ENCODE measurements at regions not wholly inside any gene's neighbourhood (a gene's known extent, or its start where the extent isn't known, plus 50 kb on each side); places are given as distances from the start of the nearest gene placed in this dataset.
"Not testable (repeated sequence)": the region's sequence is repeated elsewhere in the genome, so short reads cannot be mapped to it uniquely, and the experiment has no call there.

DNA sequence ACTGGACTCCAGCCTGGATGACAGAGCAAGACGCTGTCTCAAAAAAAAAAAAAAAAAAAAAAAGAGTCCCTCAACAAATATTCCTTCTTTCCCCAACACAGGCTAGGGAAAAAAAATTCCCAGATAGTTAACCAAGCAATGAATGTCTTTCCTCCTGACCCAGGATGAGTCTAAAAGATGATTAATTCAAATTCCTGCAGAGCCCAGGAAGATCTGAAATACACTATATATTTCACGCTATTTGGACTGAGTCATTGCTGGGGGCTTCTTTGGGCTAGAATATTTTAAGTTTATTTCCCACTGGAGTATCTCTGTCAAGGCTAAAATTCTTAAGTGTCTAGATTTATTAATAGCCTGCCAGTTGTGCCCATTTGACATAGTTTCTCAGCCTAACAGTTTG, 90.4 kb upstream of the OSBPL11 start:
- TF ChIP-seq, protein P1, sequence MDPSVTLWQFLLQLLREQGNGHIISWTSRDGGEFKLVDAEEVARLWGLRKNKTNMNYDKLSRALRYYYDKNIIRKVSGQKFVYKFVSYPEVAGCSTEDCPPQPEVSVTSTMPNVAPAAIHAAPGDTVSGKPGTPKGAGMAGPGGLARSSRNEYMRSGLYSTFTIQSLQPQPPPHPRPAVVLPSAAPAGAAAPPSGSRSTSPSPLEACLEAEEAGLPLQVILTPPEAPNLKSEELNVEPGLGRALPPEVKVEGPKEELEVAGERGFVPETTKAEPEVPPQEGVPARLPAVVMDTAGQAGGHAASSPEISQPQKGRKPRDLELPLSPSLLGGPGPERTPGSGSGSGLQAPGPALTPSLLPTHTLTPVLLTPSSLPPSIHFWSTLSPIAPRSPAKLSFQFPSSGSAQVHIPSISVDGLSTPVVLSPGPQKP (IDR thresholded peaks at IDR 0.05; ENCODE audit: low read depth, low read length) = not testable (repeated sequence)
- TF ChIP-seq POLR2A (IDR thresholded peaks at IDR 0.05; ENCODE audit: low read depth, low read length); EZH2 (IDR thresholded peaks at IDR 0.05; ENCODE audit: borderline replicate concordance, control insufficient read depth, low read depth, low read length); TAF1 (IDR thresholded peaks at IDR 0.05; ENCODE audit: borderline replicate concordance, low read depth, low read length): not testable (repeated sequence)
- TF ChIP-seq, protein P2, sequence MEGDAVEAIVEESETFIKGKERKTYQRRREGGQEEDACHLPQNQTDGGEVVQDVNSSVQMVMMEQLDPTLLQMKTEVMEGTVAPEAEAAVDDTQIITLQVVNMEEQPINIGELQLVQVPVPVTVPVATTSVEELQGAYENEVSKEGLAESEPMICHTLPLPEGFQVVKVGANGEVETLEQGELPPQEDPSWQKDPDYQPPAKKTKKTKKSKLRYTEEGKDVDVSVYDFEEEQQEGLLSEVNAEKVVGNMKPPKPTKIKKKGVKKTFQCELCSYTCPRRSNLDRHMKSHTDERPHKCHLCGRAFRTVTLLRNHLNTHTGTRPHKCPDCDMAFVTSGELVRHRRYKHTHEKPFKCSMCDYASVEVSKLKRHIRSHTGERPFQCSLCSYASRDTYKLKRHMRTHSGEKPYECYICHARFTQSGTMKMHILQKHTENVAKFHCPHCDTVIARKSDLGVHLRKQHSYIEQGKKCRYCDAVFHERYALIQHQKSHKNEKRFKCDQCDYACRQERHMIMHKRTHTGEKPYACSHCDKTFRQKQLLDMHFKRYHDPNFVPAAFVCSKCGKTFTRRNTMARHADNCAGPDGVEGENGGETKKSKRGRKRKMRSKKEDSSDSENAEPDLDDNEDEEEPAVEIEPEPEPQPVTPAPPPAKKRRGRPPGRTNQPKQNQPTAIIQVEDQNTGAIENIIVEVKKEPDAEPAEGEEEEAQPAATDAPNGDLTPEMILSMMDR (IDR thresholded peaks at IDR 0.05 in 2 of 3, conservative IDR thresholded peaks at IDR 0.05 in 1 of 3; ENCODE audit: control insufficient read depth in 2 of 3, extremely low read depth in 1 of 3, insufficient read depth in 1 of 3, low read depth in 3 of 3, low read length in 3 of 3) = not testable (repeated sequence)
- TF ChIP-seq, protein P3, sequence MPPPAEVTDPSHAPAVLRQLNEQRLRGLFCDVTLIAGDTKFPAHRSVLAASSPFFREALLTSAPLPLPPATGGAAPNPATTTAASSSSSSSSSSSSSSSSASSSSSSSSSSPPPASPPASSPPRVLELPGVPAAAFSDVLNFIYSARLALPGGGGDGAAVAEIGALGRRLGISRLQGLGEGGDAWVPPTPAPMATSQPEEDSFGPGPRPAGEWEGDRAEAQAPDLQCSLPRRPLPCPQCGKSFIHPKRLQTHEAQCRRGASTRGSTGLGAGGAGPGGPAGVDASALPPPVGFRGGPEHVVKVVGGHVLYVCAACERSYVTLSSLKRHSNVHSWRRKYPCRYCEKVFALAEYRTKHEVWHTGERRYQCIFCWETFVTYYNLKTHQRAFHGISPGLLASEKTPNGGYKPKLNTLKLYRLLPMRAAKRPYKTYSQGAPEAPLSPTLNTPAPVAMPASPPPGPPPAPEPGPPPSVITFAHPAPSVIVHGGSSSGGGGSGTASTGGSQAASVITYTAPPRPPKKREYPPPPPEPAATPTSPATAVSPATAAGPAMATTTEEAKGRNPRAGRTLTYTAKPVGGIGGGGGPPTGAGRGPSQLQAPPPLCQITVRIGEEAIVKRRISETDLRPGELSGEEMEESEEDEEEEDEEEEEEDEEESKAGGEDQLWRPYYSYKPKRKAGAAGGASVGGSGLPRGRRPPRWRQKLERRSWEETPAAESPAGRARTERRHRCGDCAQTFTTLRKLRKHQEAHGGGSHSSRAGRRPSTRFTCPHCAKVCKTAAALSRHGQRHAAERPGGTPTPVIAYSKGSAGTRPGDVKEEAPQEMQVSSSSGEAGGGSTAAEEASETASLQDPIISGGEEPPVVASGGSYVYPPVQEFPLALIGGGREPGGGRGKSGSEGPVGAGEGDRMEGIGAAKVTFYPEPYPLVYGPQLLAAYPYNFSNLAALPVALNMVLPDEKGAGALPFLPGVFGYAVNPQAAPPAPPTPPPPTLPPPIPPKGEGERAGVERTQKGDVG (CRISPR knock-in tag; IDR thresholded peaks at IDR 0.05) = not testable (repeated sequence)

Data from GM12878 (cell line).